ENCODE measurements at regions not wholly inside any gene's neighbourhood (a gene's known extent, or its start where the extent isn't known, plus 50 kb on each side); places are given as distances from the start of the nearest gene placed in this dataset.

DNA sequence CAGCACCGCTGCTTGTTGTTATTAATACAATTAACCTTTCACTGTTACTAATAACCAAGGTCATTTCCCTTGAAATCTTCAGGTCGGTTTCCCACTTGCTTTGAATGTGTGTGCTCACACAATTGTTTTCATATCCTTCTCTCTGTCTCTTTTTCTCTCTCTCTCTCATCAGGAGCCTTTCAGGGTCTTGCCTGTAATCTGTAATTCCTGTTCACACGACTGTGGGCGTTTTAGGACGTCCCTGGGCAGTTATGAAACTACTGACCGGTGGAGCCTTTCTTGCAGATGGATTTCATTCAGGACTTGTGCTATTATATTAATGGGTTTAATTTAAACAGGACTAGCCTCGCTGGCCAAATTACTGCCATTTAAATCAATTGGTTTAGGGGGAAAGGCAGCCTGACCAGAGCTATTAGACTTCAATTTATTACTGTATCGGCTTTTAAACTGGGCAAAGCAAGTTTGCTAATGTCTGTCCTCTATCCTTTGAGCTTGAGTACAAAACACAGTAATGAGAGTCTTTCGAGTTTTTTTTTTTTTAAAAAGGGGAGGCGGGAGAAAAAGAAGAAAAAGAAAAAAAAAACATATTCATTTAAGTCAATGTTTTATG is 316.0 kb upstream of the TLE4 start:
- ATAC-seq (no peak), DNase-seq (no peak)
- Mint-ChIP-seq H3K4me1 (no peaks in the 10 kb centered on the region), H3K36me3 (no peaks in the 10 kb centered on the region), H3K9me3 (no peaks in the 10 kb centered on the region), H3K4me3 (no peak overlapping the region), H3K27ac (no peak overlapping the region), H3K27me3 (ENCODE audit: low read depth in 2 of 2) (peaks cover 6 to 8% of the 10 kb centered on the region in 2 donors)
- H3K27ac ChIP-seq (ENCODE audit: low read length) = no peak overlapping the region
- TF ChIP-seq, protein P1, sequence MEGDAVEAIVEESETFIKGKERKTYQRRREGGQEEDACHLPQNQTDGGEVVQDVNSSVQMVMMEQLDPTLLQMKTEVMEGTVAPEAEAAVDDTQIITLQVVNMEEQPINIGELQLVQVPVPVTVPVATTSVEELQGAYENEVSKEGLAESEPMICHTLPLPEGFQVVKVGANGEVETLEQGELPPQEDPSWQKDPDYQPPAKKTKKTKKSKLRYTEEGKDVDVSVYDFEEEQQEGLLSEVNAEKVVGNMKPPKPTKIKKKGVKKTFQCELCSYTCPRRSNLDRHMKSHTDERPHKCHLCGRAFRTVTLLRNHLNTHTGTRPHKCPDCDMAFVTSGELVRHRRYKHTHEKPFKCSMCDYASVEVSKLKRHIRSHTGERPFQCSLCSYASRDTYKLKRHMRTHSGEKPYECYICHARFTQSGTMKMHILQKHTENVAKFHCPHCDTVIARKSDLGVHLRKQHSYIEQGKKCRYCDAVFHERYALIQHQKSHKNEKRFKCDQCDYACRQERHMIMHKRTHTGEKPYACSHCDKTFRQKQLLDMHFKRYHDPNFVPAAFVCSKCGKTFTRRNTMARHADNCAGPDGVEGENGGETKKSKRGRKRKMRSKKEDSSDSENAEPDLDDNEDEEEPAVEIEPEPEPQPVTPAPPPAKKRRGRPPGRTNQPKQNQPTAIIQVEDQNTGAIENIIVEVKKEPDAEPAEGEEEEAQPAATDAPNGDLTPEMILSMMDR (IDR thresholded peaks at IDR 0.05) = no peak
- no peaks in the 10 kb centered on the region for H3K4me1 ChIP-seq (ENCODE audit: control insufficient read depth, insufficient read depth, low read length)
- H3K36me3 ChIP-seq (ENCODE audit: control insufficient read depth, insufficient read depth, low read length) = no peaks in the 10 kb centered on the region
- intact Hi-C loops (cut with micrococcal nuclease) = no loop called here
- no peaks in the 10 kb centered on the region for H3K9me3 ChIP-seq (ENCODE audit: control insufficient read depth, insufficient read depth, low read length)
- no peak overlapping the region for H3K4me3 ChIP-seq (ENCODE audit: low read length)
- H3K27me3 ChIP-seq (ENCODE audit: control insufficient read depth, insufficient read depth, low read length) = peaks cover 4% of the 10 kb centered on the region
- WGBS (ENCODE audit: insufficient coverage) = 88% methylated on average over 9 of the region's 10 CpGs

DNA sequence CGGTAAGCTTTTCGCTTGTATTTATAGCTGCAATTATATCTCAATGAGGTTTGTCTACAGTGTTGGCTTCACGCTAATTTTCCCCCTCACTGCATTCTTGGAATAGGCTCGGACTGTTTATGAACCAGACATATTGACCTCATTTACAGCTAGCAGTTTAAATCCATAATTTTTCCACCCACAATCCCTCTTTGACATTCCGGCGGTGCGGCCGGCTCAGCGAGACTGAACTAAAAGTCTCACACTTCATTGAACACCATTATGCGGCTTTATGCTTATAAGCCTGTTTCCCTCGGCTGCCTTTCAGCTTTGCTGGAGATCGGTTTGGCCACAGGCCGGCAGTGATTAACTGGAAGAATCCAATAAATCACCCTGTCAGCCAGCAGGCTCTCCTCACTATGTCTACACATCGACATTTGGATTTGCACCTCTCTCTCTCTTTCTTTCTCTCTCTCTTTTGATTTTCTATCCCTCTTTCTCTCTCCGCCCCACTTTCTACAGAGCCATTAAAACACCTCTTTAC is 315.0 kb upstream of the TLE4 start:
- intact Hi-C loops (cut with micrococcal nuclease) = no loop called here
- H3K36me3 Mint-ChIP-seq = no peaks in the 10 kb centered on the region
- TF ChIP-seq, protein P1 (IDR thresholded peaks at IDR 0.05) = no peak

DNA sequence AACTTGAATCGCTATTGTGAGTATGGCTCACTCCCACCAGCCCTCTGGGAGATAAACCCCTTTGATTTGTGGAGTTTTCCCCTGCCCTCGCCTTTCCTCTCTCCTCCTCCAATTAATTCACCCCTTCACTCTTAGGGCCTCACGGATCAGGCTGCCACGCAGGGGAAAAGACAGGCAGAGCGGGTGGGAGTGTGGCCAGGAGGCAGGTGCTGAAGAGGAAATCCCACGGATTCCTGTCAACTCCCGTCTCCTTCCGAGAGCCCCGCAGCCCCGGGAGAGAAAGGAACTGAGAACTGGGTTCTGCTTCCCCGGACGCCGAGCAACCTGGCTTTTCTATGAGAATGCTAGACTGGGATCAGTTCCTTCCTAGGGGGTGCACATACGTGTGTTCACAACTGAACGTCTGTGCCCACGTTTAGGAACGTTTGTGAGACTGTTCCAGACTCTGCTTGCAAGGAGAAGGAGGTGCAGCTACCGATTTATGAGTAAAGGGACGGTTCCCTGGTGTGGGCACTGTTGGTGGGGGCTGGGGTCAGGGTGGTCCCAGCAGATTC is 314.5 kb upstream of the TLE4 start:
- Mint-ChIP-seq H3K4me3 (no peak overlapping the region), H3K9me3 (no peaks in the 10 kb centered on the region), H3K27me3 (ENCODE audit: low read depth in 2 of 2) (peaks cover 8 to 10% of the 10 kb centered on the region in 2 donors), H3K27ac (no peak overlapping the region), H3K4me1 (no peaks in the 10 kb centered on the region), H3K36me3 (no peaks in the 10 kb centered on the region)
- Histone ChIP-seq H3K9me3 (ENCODE audit: control insufficient read depth, insufficient read depth, low read length) (no peaks in the 10 kb centered on the region), H3K4me3 (ENCODE audit: low read length) (no peak overlapping the region), H3K4me1 (ENCODE audit: control insufficient read depth, insufficient read depth, low read length) (no peaks in the 10 kb centered on the region), H3K27ac (ENCODE audit: low read length) (no peak overlapping the region), H3K36me3 (ENCODE audit: control insufficient read depth, insufficient read depth, low read length) (no peaks in the 10 kb centered on the region), H3K27me3 (ENCODE audit: control insufficient read depth, insufficient read depth, low read length) (peaks cover 4% of the 10 kb centered on the region)
- ATAC-seq = peak in 1 of 3 donors; percentile 14
- intact Hi-C loops (cut with micrococcal nuclease) = no loop called here
- WGBS (ENCODE audit: insufficient coverage) = 20% methylated on average over 18 of the region's 19 CpGs
- TF ChIP-seq, protein P1 (IDR thresholded peaks at IDR 0.05) = no peak
- no peak for DNase-seq

More for the DNA sequence above, 315.0 kb upstream of the TLE4 start:
- no peak overlapping the region for H3K4me3 Mint-ChIP-seq
- Histone ChIP-seq H3K4me1 (ENCODE audit: control insufficient read depth, insufficient read depth, low read length) (no peaks in the 10 kb centered on the region), H3K36me3 (ENCODE audit: control insufficient read depth, insufficient read depth, low read length) (no peaks in the 10 kb centered on the region), H3K9me3 (ENCODE audit: control insufficient read depth, insufficient read depth, low read length) (no peaks in the 10 kb centered on the region), H3K27ac (ENCODE audit: low read length) (no peak overlapping the region), H3K27me3 (ENCODE audit: control insufficient read depth, insufficient read depth, low read length) (peaks cover 4% of the 10 kb centered on the region), H3K4me3 (ENCODE audit: low read length) (no peak overlapping the region)
- H3K4me1 Mint-ChIP-seq = no peaks in the 10 kb centered on the region
- peaks cover 8 to 10% of the 10 kb centered on the region in 2 donors for H3K27me3 Mint-ChIP-seq (ENCODE audit: low read depth in 2 of 2)
- ATAC-seq = no peak
- no peak for DNase-seq
- no peak overlapping the region for H3K27ac Mint-ChIP-seq
- 42% methylated on average over 15 of the region's 15 CpGs for WGBS (ENCODE audit: insufficient coverage)
- no peaks in the 10 kb centered on the region for H3K9me3 Mint-ChIP-seq
